HepG2 (cell line): ENCODE measurements at regions not wholly inside any gene's neighbourhood (a gene's known extent, or its start where the extent isn't known, plus 50 kb on each side); places are given as distances from the start of the nearest gene placed in this dataset.

Experiments
- AHR ChIP-seq: IDR thresholded peaks from 2 replicates; pipeline ENCODE4 v1.6.1; 2018; ENCODE audit warnings: missing genetic modification reagents, missing compliant biosample characterization
- ATRX ChIP-seq: sonication (generic); formaldehyde crosslinking; IDR thresholded peaks from 2 replicates; pipeline ENCODE4 v1.4.0; 2020; ENCODE audit warnings: missing genetic modification reagents, borderline replicate concordance
- BCL6 ChIP-seq: IDR thresholded peaks from 2 replicates; pipeline ENCODE4 v1.6.1; 2016; ENCODE audit warnings: missing genetic modification reagents, missing compliant biosample characterization
- CREBL2 ChIP-seq: sonication (generic); formaldehyde crosslinking; IDR thresholded peaks from 2 replicates; pipeline ENCODE4 v1.8.1; 2023; ENCODE audit warnings: missing genetic modification reagents, mild to moderate bottlenecking, borderline replicate concordance
- ERF ChIP-seq: IDR thresholded peaks from 2 replicates; pipeline ENCODE4 v1.6.1; 2018; ENCODE audit warnings: missing biosample characterization, missing genetic modification reagents
- ESRRA ChIP-seq: sonication (generic); formaldehyde crosslinking; IDR thresholded peaks from 2 replicates; pipeline ENCODE4 v1.5.1; 2020; ENCODE audit warnings: mild to moderate bottlenecking, low read depth, missing genetic modification reagents
- FOSL2 ChIP-seq: sonication (generic); formaldehyde crosslinking; IDR thresholded peaks from 2 replicates; pipeline ENCODE4 v1.4.0; 2020; ENCODE audit warnings: missing genetic modification reagents
- FOXM1 ChIP-seq: sonication (generic); formaldehyde crosslinking; IDR thresholded peaks from 2 replicates; pipeline ENCODE4 v1.5.0; 2020; ENCODE audit warnings: missing genetic modification reagents
- GABPA ChIP-seq, 2 experiments: IDR thresholded peaks; 2 replicates each; pipeline ENCODE4 v1.6.1; 2011 to 2016; ENCODE audit warnings: low read depth in 2 of 2, low read length in 1 of 2, missing biosample characterization in 1 of 2, missing genetic modification characterization in 1 of 2
- HES4 ChIP-seq: sonication (generic); formaldehyde crosslinking; IDR thresholded peaks from 2 replicates; pipeline ENCODE4 v1.9.0; 2021; ENCODE audit warnings: mild to moderate bottlenecking, missing genetic modification reagents, borderline replicate concordance
- HOXA7 ChIP-seq: sonication (generic); formaldehyde crosslinking; IDR thresholded peaks from 2 replicates; pipeline ENCODE4 v1.8.1; 2022; ENCODE audit warnings: mild to moderate bottlenecking, missing genetic modification reagents, moderate library complexity
- MIER3 ChIP-seq: IDR thresholded peaks from 2 replicates; pipeline ENCODE4 v1.6.1; 2016; ENCODE audit warnings: missing compliant biosample characterization, borderline replicate concordance
- NPAS2 ChIP-seq: sonication (generic); formaldehyde crosslinking; IDR thresholded peaks from 2 replicates; pipeline ENCODE4 v1.8.0; 2022; ENCODE audit warnings: mild to moderate bottlenecking, missing genetic modification reagents, borderline replicate concordance
- SNRNP70 ChIP-seq: fragments of 200-400 bp; formaldehyde crosslinking; IDR thresholded peaks from 2 replicates; pipeline ENCODE4 v1.6.1; 2017; ENCODE audit warnings: mild to moderate bottlenecking, low read depth, low read length, moderate library complexity
- SP140L ChIP-seq: sonication (generic); formaldehyde crosslinking; IDR thresholded peaks from 2 replicates; pipeline ENCODE4 v1.4.0; 2020; ENCODE audit warnings: missing genetic modification reagents, borderline replicate concordance
- TP53 ChIP-seq: sonication (generic); formaldehyde crosslinking; conservative IDR thresholded peaks from 2 replicates; pipeline ENCODE4 v1.4.0; 2020; ENCODE audit warnings: missing genetic modification reagents
- ZBTB44 ChIP-seq: sonication (generic); formaldehyde crosslinking; IDR thresholded peaks from 2 replicates; pipeline ENCODE4 v1.4.0; 2020; ENCODE audit warnings: missing genetic modification reagents
- ZFX ChIP-seq: sonication (generic); formaldehyde crosslinking; IDR thresholded peaks from 2 replicates; pipeline ENCODE4 v1.4.0; 2020; ENCODE audit warnings: mild to moderate bottlenecking, low read depth, missing genetic modification reagents, moderate library complexity
- ZFY ChIP-seq: sonication (generic); formaldehyde crosslinking; IDR thresholded peaks from 2 replicates; pipeline ENCODE4 v1.4.0; 2020; ENCODE audit warnings: missing genetic modification reagents
- ZFYVE20 ChIP-seq: sonication (generic); formaldehyde crosslinking; IDR thresholded peaks from 2 replicates; pipeline ENCODE4 v1.8.0; 2023; ENCODE audit warnings: low read depth, mild to moderate bottlenecking, moderate library complexity, missing genetic modification reagents, borderline replicate concordance
- ZNF331 ChIP-seq: sonication (generic); formaldehyde crosslinking; IDR thresholded peaks from 2 replicates; pipeline ENCODE4 v1.4.0; 2020; ENCODE audit warnings: missing genetic modification reagents
- ZNF33A ChIP-seq: sonication (generic); formaldehyde crosslinking; IDR thresholded peaks from 2 replicates; pipeline ENCODE4 v1.5.1; 2020; ENCODE audit warnings: missing genetic modification reagents, mild to moderate bottlenecking, moderate library complexity, borderline replicate concordance
- ZNF589 ChIP-seq: sonication (generic); formaldehyde crosslinking; conservative IDR thresholded peaks from 2 replicates; pipeline ENCODE4 v1.8.0; 2022; ENCODE audit warnings: mild to moderate bottlenecking, moderate library complexity, missing genetic modification reagents
- ZNF704 ChIP-seq: sonication (generic); formaldehyde crosslinking; IDR thresholded peaks from 2 replicates; pipeline ENCODE4 v1.8.1; 2023; ENCODE audit warnings: mild to moderate bottlenecking, inconsistent platforms, moderate library complexity, missing genetic modification reagents, borderline replicate concordance

- no peak for TF ChIP-seq ZBTB44 (CRISPR knock-in tag)
- 0 out of 2 replicates have a peak, but pooled peaks have one; percentile 39 for TF ChIP-seq ZNF704
- TF ChIP-seq HOXA7 (CRISPR knock-in tag): no peak
- no peak for TF ChIP-seq AHR (CRISPR knock-in tag)
- peak; percentile 56; the same call in 1 of the 2 replicates for TF ChIP-seq BCL6 (CRISPR knock-in tag)
- TF ChIP-seq ATRX: no peak
- no peak for TF ChIP-seq NPAS2 (CRISPR knock-in tag)
- TF ChIP-seq ERF (CRISPR knock-in tag): 0 out of 2 replicates have a peak, but pooled peaks have one; percentile 65
- peak; percentile 74 for TF ChIP-seq ZFX (CRISPR knock-in tag)
- TF ChIP-seq ZNF33A (CRISPR knock-in tag): no peak
- no peak for TF ChIP-seq ZNF589
- TF ChIP-seq FOSL2 (CRISPR knock-in tag): no peak
- TF ChIP-seq HES4 (CRISPR knock-in tag): no peak
- TF ChIP-seq ZFYVE20: no peak
- TF ChIP-seq ESRRA (CRISPR knock-in tag): 0 out of 2 replicates have a peak, but pooled peaks have one; percentile 51
- no peak for TF ChIP-seq SNRNP70
- peak; percentile 35; the same call in 1 of the 2 replicates for TF ChIP-seq MIER3 (CRISPR knock-in tag)
- TF ChIP-seq ZNF331 (CRISPR knock-in tag): no peak
- no peak for TF ChIP-seq FOXM1 (CRISPR knock-in tag)
- no peak for TF ChIP-seq SP140L (CRISPR knock-in tag)
- no peak; the same call in 1 of the 2 replicates for TF ChIP-seq TP53 (CRISPR knock-in tag)
- no peak for TF ChIP-seq CREBL2
- TF ChIP-seq GABPA (IDR thresholded peaks at IDR 0.05; ENCODE audit: low read depth, low read length): no peak
- no peak for TF ChIP-seq GABPA (CRISPR knock-in tag; IDR thresholded peaks at IDR 0.05; ENCODE audit: low read depth)
- peak; percentile 61; the same call in 1 of the 2 replicates for TF ChIP-seq ZFY (CRISPR knock-in tag)
Observed at GRCh38 chr20:50353289-50353961, 156.8 kb upstream of the PTPN1 start (continued).
